HepG2 (cell line): ENCODE measurements at regions not wholly inside any gene's neighbourhood (a gene's known extent, or its start where the extent isn't known, plus 50 kb on each side); places are given as distances from the start of the nearest gene placed in this dataset.

ENCODE experiments used
- CTCF ChIP-seq: sonication (generic); formaldehyde crosslinking; IDR thresholded peaks from 2 replicates; pipeline ENCODE4 v1.5.0; 2020; ENCODE audit warnings: mild to moderate bottlenecking, missing genetic modification reagents, moderate library complexity
- DNMT1 ChIP-seq: sonication (generic); formaldehyde crosslinking; IDR thresholded peaks from 2 replicates; pipeline ENCODE4 v1.5.1; 2020; ENCODE audit warnings: mild to moderate bottlenecking, missing genetic modification reagents
- NFE2 ChIP-seq: sonication (generic); formaldehyde crosslinking; IDR thresholded peaks from 2 replicates; pipeline ENCODE4 v1.4.0; 2020; ENCODE audit warnings: missing genetic modification reagents
- PRDM10 ChIP-seq: sonication (generic); formaldehyde crosslinking; IDR thresholded peaks from 2 replicates; pipeline ENCODE4 v1.4.0; 2020; ENCODE audit warnings: low read depth, missing genetic modification reagents
- SNAI1 ChIP-seq: sonication (generic); formaldehyde crosslinking; IDR thresholded peaks from 2 replicates; pipeline ENCODE4 v1.5.0; 2020; ENCODE audit warnings: mild to moderate bottlenecking, missing genetic modification reagents, borderline replicate concordance
- ZBTB2 ChIP-seq: sonication (generic); formaldehyde crosslinking; IDR thresholded peaks from 2 replicates; pipeline ENCODE4 v1.8.0; 2022; ENCODE audit warnings: low read depth, missing genetic modification reagents
- ZFP1 ChIP-seq: IDR thresholded peaks from 2 replicates; pipeline ENCODE4 v1.6.1; 2016
- ZFP36L2 ChIP-seq: sonication (generic); formaldehyde crosslinking; IDR thresholded peaks from 2 replicates; pipeline ENCODE4 v1.4.0; 2020; ENCODE audit warnings: missing genetic modification reagents
- TF ChIP-seq, protein P1 (sequence below): sonication (generic); formaldehyde crosslinking; IDR thresholded peaks from 2 replicates; pipeline ENCODE4 v1.9.0; 2022; ENCODE audit warnings: missing genetic modification reagents, mild to moderate bottlenecking, borderline replicate concordance

- TF ChIP-seq, protein P1, sequence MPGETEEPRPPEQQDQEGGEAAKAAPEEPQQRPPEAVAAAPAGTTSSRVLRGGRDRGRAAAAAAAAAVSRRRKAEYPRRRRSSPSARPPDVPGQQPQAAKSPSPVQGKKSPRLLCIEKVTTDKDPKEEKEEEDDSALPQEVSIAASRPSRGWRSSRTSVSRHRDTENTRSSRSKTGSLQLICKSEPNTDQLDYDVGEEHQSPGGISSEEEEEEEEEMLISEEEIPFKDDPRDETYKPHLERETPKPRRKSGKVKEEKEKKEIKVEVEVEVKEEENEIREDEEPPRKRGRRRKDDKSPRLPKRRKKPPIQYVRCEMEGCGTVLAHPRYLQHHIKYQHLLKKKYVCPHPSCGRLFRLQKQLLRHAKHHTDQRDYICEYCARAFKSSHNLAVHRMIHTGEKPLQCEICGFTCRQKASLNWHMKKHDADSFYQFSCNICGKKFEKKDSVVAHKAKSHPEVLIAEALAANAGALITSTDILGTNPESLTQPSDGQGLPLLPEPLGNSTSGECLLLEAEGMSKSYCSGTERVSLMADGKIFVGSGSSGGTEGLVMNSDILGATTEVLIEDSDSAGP (CRISPR knock-in tag) = no peak
- TF ChIP-seq DNMT1 = no peak
- no peak for TF ChIP-seq PRDM10 (CRISPR knock-in tag)
- no peak for TF ChIP-seq ZFP1 (CRISPR knock-in tag)
- TF ChIP-seq ZBTB2 (CRISPR knock-in tag) = no peak
- no peak for TF ChIP-seq ZFP36L2 (CRISPR knock-in tag)
- no peak for TF ChIP-seq NFE2 (CRISPR knock-in tag)
- TF ChIP-seq CTCF (CRISPR knock-in tag) = no peak
- TF ChIP-seq SNAI1 = no peak
Measured at GRCh38 chr5:174281089-174281760, 235.7 kb downstream of the NSG2 start (continued).
